HEK293 (cell line): ENCODE measurements at regions not wholly inside any gene's neighbourhood (a gene's known extent, or its start where the extent isn't known, plus 50 kb on each side); places are given as distances from the start of the nearest gene placed in this dataset.

Experiments
- CTCF ChIA-PET: fragments of 350-600 bp; formaldehyde crosslinking; extraction: SDS; loops from one replicate; lab custom pipeline; 2021; ENCODE audit warnings: antibody characterized with exemption; lab: Yijun Ruan, JAX
- POLR2A ChIA-PET: fragments of 300-600 bp; formaldehyde crosslinking; extraction: SDS; loops from one replicate; lab custom pipeline; 2020; ENCODE audit warnings: antibody characterized with exemption, inconsistent platforms; lab: Yijun Ruan, JAX
- H3K27ac ChIP-seq: fragments of 200-500 bp; sonication (Bioruptor generic); 2 replicates; pipeline ENCODE4 v1.5.1; 2014; ENCODE audit warnings: low read depth, low read length, control low read depth, inconsistent platforms; ENCODE audit errors: extremely low read depth
- H3K36me3 ChIP-seq, 2 experiments: fragments of 200-500 bp in 1 of 2; sonication (Bioruptor generic) in 1 of 2; 1 replicate in 1 of 2; 2 replicates in 1 of 2; pipeline ENCODE4 v1.5.1; 2014 to 2017; ENCODE audit warnings: inconsistent platforms in 2 of 2, low read length in 2 of 2; ENCODE audit not compliant: control insufficient read depth in 2 of 2, insufficient read depth in 1 of 2
- H3K4me1 ChIP-seq: fragments of 200-500 bp; sonication (Bioruptor generic); 2 replicates; pipeline ENCODE4 v1.5.1; 2014; ENCODE audit warnings: mild to moderate bottlenecking, low read length, inconsistent platforms; ENCODE audit not compliant: control insufficient read depth, insufficient read depth
- H3K4me3 ChIP-seq: 2 replicates; pipeline ENCODE4 v1.5.1; 2011; ENCODE audit warnings: low read depth, mild to moderate bottlenecking, control low read depth, low read length, moderate library complexity
- H3K9me3 ChIP-seq: fragments of 200-500 bp; sonication (Bioruptor generic); 2 replicates; pipeline ENCODE4 v1.5.1; 2014; ENCODE audit warnings: low read depth, low read length, inconsistent platforms; ENCODE audit not compliant: control insufficient read depth, insufficient read depth
- BCL11A ChIP-seq: fragments of 450-650 bp; formaldehyde crosslinking; IDR thresholded peaks from 2 replicates; pipeline ENCODE4 v1.5.1; 2016; ENCODE audit warnings: low read depth, missing biosample characterization, missing genetic modification characterization
- HOXA7 ChIP-seq: sonication (generic); formaldehyde crosslinking; IDR thresholded peaks from 2 replicates; pipeline ENCODE4 v1.8.1; 2022; ENCODE audit warnings: missing genetic modification reagents, borderline replicate concordance
- MEIS1 ChIP-seq: sonication (generic); formaldehyde crosslinking; IDR thresholded peaks from 2 replicates; pipeline ENCODE4 v1.8.1; 2022; ENCODE audit warnings: missing genetic modification reagents, mild to moderate bottlenecking, borderline replicate concordance
- REPIN1 ChIP-seq: fragments of 450-650 bp; formaldehyde crosslinking; IDR thresholded peaks from 2 replicates; pipeline ENCODE4 v1.5.1; 2017; ENCODE audit warnings: missing biosample characterization, missing genetic modification characterization, low read depth
- SCRT1 ChIP-seq: fragments of 450-650 bp; formaldehyde crosslinking; IDR thresholded peaks from 2 replicates; pipeline ENCODE4 v1.5.1; 2016; ENCODE audit warnings: missing biosample characterization, missing genetic modification characterization, borderline replicate concordance
- SP2 ChIP-seq: fragments of 450-650 bp; formaldehyde crosslinking; IDR thresholded peaks from 2 replicates; pipeline ENCODE4 v1.5.1; 2016; ENCODE audit warnings: missing biosample characterization, missing genetic modification characterization
- SP7 ChIP-seq: fragments of 450-650 bp; formaldehyde crosslinking; IDR thresholded peaks from 2 replicates; pipeline ENCODE4 v1.5.1; 2016; ENCODE audit warnings: missing biosample characterization, missing genetic modification characterization
- YY1 ChIP-seq: fragments of 450-650 bp; formaldehyde crosslinking; IDR thresholded peaks from 2 replicates; pipeline ENCODE4 v1.5.1; 2018; ENCODE audit warnings: missing biosample characterization, missing genetic modification characterization
- YY2 ChIP-seq: fragments of 450-650 bp; formaldehyde crosslinking; IDR thresholded peaks from 2 replicates; pipeline ENCODE4 v1.5.1; 2016; ENCODE audit warnings: missing biosample characterization, missing genetic modification characterization
- ZFP37 ChIP-seq: fragments of 450-650 bp; formaldehyde crosslinking; IDR thresholded peaks from 2 replicates; pipeline ENCODE4 v1.5.1; 2016; ENCODE audit warnings: missing biosample characterization, missing genetic modification characterization
- ZNF157 ChIP-seq: fragments of 450-650 bp; formaldehyde crosslinking; IDR thresholded peaks from 2 replicates; pipeline ENCODE4 v1.5.1; 2016; ENCODE audit warnings: missing biosample characterization, missing genetic modification characterization
- ZNF2 ChIP-seq: fragments of 450-650 bp; formaldehyde crosslinking; IDR thresholded peaks from 2 replicates; pipeline ENCODE4 v1.5.1; 2016; ENCODE audit warnings: missing biosample characterization, missing genetic modification characterization
- ZNF221 ChIP-seq: fragments of 450-650 bp; formaldehyde crosslinking; IDR thresholded peaks from 2 replicates; pipeline ENCODE4 v1.5.1; 2017; ENCODE audit warnings: missing biosample characterization, missing genetic modification characterization, borderline replicate concordance
- ZNF324 ChIP-seq: fragments of 450-650 bp; formaldehyde crosslinking; IDR thresholded peaks from 2 replicates; pipeline ENCODE4 v1.5.1; 2016; ENCODE audit warnings: missing biosample characterization, missing genetic modification characterization
- ZNF530 ChIP-seq: fragments of 450-650 bp; formaldehyde crosslinking; IDR thresholded peaks from 2 replicates; pipeline ENCODE4 v1.5.1; 2016; ENCODE audit warnings: low read depth, missing biosample characterization, missing genetic modification characterization
- ZNF596 ChIP-seq: fragments of 450-650 bp; IDR thresholded peaks from 2 replicates; pipeline ENCODE4 v1.5.0; 2018; ENCODE audit warnings: missing biosample characterization, mild to moderate bottlenecking, missing genetic modification characterization, moderate library complexity
- ZNF701 ChIP-seq: fragments of 450-650 bp; formaldehyde crosslinking; IDR thresholded peaks from 2 replicates; pipeline ENCODE4 v1.5.1; 2016; ENCODE audit warnings: missing biosample characterization, missing genetic modification characterization
- ZNF791 ChIP-seq: fragments of 450-650 bp; formaldehyde crosslinking; IDR thresholded peaks from 2 replicates; pipeline ENCODE4 v1.5.1; 2016; ENCODE audit warnings: missing biosample characterization, missing genetic modification characterization
- ZNF843 ChIP-seq: fragments of 450-650 bp; formaldehyde crosslinking; IDR thresholded peaks from 2 replicates; pipeline ENCODE4 v1.5.1; 2016; ENCODE audit warnings: missing biosample characterization, missing genetic modification characterization
- ZSCAN30 ChIP-seq: fragments of 450-650 bp; IDR thresholded peaks from 2 replicates; pipeline ENCODE4 v1.5.1; 2018; ENCODE audit warnings: missing biosample characterization, mild to moderate bottlenecking, missing genetic modification characterization, moderate library complexity
- TF ChIP-seq, protein P1 (sequence below): fragments of 450-650 bp; formaldehyde crosslinking; IDR thresholded peaks from 2 replicates; pipeline ENCODE4 v1.5.1; 2017; ENCODE audit warnings: missing biosample characterization, missing genetic modification characterization
- TF ChIP-seq, protein P2 (sequence below): IDR thresholded peaks from 2 replicates; pipeline ENCODE4 v1.6.1; 2011; ENCODE audit warnings: mild to moderate bottlenecking, low read depth, low read length, borderline replicate concordance
- TF ChIP-seq, protein P3 (sequence below): fragments of 450-650 bp; formaldehyde crosslinking; conservative IDR thresholded peaks from 2 replicates; pipeline ENCODE4 v1.5.1; 2016; ENCODE audit warnings: low read depth, missing biosample characterization, missing genetic modification characterization

DNA sequence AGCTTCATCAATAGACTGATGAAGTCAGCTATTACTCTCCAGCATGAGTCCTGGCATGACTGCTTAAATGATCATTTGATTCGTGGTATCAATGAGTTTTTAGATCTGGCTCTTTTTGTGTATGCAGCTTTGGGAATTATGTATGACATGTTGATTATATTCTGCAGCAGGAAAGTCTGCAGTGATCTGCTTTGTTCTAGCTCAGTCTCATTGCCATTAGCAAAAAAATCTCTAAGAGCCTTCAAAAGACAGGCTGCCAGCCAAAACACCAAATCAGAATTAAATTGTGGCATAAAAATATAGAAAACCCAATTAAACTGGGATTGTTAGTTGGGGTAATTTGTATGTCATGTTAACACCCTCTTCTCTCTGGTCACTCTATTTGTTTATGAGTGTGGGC lies 1021.0 kb upstream of the SEMA6D start:
- H3K36me3 ChIP-seq: no peaks in the 10 kb centered on the region
- CTCF ChIA-PET: interaction anchor here (0.7 kb wide), 1 partner anchor 10 kb away, joined by 3 read pairs; no protein-coding TSS in a partner anchor
- H3K27ac ChIP-seq: no peak overlapping the region
- no peak overlapping the region for H3K4me3 ChIP-seq
- H3K4me1 ChIP-seq: no peaks in the 10 kb centered on the region
- H3K9me3 ChIP-seq: no peaks in the 10 kb centered on the region
- POLR2A ChIA-PET: no interaction called here
- TF ChIP-seq YY2 (tag by site-specific recombination): no peak
- no peak for TF ChIP-seq ZNF791
- TF ChIP-seq, protein P1, sequence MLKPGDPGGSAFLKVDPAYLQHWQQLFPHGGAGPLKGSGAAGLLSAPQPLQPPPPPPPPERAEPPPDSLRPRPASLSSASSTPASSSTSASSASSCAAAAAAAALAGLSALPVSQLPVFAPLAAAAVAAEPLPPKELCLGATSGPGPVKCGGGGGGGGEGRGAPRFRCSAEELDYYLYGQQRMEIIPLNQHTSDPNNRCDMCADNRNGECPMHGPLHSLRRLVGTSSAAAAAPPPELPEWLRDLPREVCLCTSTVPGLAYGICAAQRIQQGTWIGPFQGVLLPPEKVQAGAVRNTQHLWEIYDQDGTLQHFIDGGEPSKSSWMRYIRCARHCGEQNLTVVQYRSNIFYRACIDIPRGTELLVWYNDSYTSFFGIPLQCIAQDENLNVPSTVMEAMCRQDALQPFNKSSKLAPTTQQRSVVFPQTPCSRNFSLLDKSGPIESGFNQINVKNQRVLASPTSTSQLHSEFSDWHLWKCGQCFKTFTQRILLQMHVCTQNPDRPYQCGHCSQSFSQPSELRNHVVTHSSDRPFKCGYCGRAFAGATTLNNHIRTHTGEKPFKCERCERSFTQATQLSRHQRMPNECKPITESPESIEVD (tag by site-specific recombination): no peak
- no peak for TF ChIP-seq HOXA7 (CRISPR knock-in tag)
- TF ChIP-seq SP2 (tag by site-specific recombination): no peak
- no peak for TF ChIP-seq ZNF530 (tag by site-specific recombination)

DNA sequence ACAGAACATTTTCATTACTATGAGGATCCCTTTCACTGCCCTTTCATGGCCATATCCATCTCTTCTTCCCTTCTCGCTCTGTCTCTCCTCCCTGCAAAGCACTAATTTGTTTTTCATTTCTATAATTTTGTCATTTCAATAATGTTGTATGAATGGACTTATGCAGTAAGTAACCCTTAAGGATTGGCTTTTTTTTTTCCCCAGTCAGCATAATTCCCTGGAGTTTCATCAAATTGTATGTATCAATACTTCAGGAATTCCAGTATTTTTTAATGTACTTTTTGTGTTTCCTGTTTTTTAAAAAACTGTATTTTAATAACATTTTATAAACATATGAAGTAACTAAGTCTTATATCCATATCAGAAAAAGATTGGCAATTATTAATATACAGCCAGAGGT lies 1016.0 kb upstream of the SEMA6D start:
- Histone ChIP-seq H3K4me3 (no peak overlapping the region), H3K4me1 (no peaks in the 10 kb centered on the region), H3K9me3 (no peaks in the 10 kb centered on the region), H3K36me3 (no peaks in the 10 kb centered on the region), H3K27ac (no peak overlapping the region)
- TF ChIP-seq SP7 (tag by site-specific recombination) (no peak), ZFP37 (tag by site-specific recombination) (no peak), ZNF221 (tag by site-specific recombination) (no peak)
- POLR2A ChIA-PET: no interaction called here
- CTCF ChIA-PET: no interaction called here

DNA sequence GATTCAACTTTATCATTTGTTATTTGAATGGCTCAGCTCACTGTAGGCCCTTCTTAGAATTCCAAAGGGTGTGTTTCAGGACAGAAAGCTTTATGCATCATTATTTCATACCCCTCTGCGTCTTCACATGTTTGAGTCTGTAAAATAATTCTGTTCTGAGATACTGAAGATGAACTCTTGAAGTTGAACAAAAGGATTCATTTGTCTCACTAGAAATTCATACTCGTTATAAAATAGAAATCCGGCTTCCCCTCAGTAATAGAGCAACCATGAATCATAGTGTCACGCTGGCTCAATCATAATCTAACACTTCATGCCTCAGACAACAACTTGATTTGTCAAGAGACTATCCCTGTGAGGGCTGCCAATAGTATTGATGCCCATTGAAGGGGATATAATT lies 1015.4 kb upstream of the SEMA6D start:
- Histone ChIP-seq H3K27ac (no peak overlapping the region), H3K9me3 (no peaks in the 10 kb centered on the region), H3K4me3 (no peak overlapping the region), H3K4me1 (no peaks in the 10 kb centered on the region), H3K36me3 (no peaks in the 10 kb centered on the region)
- ChIA-PET CTCF (no interaction called here), POLR2A (no interaction called here)
- TF ChIP-seq ZNF2 (tag by site-specific recombination): no peak
- TF ChIP-seq SCRT1: no peak
- no peak for TF ChIP-seq BCL11A (tag by site-specific recombination)
- TF ChIP-seq ZNF843 (tag by site-specific recombination): no peak
- TF ChIP-seq ZSCAN30 (tag by site-specific recombination): no peak
- no peak for TF ChIP-seq ZNF701 (tag by site-specific recombination)
- no peak for TF ChIP-seq MEIS1
- TF ChIP-seq ZFP37 (tag by site-specific recombination): no peak
- no peak for TF ChIP-seq ZNF324 (tag by site-specific recombination)
- no peak for TF ChIP-seq YY1 (tag by site-specific recombination)
- TF ChIP-seq, protein P2, sequence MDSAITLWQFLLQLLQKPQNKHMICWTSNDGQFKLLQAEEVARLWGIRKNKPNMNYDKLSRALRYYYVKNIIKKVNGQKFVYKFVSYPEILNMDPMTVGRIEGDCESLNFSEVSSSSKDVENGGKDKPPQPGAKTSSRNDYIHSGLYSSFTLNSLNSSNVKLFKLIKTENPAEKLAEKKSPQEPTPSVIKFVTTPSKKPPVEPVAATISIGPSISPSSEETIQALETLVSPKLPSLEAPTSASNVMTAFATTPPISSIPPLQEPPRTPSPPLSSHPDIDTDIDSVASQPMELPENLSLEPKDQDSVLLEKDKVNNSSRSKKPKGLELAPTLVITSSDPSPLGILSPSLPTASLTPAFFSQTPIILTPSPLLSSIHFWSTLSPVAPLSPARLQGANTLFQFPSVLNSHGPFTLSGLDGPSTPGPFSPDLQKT: no peak
- TF ChIP-seq ZNF596 (tag by site-specific recombination): no peak
- no peak for TF ChIP-seq ZNF157 (tag by site-specific recombination)
- TF ChIP-seq, protein P3, sequence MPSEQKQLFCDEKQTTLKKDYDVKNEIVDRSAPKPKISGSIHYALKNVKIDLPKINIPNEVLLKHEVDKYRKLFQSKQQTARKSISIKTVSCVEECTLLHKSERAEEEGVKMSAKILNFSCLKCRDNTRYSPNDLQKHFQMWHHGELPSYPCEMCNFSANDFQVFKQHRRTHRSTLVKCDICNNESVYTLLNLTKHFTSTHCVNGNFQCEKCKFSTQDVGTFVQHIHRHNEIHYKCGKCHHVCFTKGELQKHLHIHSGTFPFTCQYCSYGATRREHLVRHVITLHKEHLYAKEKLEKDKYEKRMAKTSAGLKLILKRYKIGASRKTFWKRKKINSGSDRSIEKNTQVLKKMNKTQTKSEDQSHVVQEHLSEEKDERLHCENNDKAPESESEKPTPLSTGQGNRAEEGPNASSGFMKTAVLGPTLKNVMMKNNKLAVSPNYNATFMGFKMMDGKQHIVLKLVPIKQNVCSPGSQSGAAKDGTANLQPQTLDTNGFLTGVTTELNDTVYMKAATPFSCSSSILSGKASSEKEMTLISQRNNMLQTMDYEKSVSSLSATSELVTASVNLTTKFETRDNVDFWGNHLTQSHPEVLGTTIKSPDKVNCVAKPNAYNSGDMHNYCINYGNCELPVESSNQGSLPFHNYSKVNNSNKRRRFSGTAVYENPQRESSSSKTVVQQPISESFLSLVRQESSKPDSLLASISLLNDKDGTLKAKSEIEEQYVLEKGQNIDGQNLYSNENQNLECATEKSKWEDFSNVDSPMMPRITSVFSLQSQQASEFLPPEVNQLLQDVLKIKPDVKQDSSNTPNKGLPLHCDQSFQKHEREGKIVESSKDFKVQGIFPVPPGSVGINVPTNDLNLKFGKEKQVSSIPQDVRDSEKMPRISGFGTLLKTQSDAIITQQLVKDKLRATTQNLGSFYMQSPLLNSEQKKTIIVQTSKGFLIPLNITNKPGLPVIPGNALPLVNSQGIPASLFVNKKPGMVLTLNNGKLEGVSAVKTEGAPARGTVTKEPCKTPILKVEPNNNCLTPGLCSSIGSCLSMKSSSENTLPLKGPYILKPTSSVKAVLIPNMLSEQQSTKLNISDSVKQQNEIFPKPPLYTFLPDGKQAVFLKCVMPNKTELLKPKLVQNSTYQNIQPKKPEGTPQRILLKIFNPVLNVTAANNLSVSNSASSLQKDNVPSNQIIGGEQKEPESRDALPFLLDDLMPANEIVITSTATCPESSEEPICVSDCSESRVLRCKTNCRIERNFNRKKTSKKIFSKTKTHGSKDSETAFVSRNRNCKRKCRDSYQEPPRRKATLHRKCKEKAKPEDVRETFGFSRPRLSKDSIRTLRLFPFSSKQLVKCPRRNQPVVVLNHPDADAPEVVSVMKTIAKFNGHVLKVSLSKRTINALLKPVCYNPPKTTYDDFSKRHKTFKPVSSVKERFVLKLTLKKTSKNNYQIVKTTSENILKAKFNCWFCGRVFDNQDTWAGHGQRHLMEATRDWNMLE: no peak
- no peak for TF ChIP-seq HOXA7 (CRISPR knock-in tag)
- no peak for TF ChIP-seq REPIN1 (tag by site-specific recombination)
